HG03159 (cell line): ENCODE measurements at regions not wholly inside any gene's neighbourhood (a gene's known extent, or its start where the extent isn't known, plus 50 kb on each side); places are given as distances from the start of the nearest gene placed in this dataset.

Experiments used
- ATAC-seq: cut with Tn5 transposase; IDR thresholded peaks from one replicate; pipeline ENCODE4 v1.9.1; 2021; ENCODE audit warnings: mild to moderate bottlenecking, moderate library complexity; ENCODE audit not compliant: unreplicated experiment

DNA sequence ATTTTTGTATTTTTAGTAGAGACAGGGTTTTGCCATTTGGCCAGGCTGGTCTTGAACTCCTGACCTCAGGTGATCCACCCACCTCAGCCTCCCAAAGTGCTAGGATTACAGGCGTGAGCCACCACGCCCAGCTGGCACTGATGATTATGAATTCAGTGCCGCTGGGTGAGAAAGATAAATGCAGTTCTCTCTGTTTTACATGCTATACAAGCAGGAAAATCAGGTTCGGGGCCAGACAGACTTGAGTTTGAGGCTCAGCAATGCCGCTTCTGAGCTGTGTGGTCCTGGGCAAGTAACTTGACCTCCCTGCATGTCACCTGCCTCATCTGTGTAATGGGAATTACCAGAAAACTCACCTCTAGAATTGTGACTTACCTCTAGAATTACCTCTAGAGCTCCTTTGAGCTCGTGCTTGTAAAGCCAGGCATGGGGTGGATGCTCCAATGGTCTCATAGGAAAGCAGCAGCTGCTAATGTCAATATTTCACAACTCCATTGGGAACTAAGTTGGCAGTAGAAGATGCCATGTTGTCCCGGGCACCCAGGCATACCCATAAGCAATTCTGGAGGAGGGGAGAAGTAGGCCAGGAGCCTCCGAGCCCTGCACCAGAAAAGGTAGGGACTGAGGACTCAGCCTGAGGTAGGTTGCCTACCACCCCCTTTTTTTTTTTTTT lies 119.8 kb upstream of the SLC25A33 start:
- no peak for ATAC-seq

GRCh38 chr1:9420835-9421532 lies 118.3 kb upstream of the SLC25A33 start:
- ATAC-seq: no peak

DNA sequence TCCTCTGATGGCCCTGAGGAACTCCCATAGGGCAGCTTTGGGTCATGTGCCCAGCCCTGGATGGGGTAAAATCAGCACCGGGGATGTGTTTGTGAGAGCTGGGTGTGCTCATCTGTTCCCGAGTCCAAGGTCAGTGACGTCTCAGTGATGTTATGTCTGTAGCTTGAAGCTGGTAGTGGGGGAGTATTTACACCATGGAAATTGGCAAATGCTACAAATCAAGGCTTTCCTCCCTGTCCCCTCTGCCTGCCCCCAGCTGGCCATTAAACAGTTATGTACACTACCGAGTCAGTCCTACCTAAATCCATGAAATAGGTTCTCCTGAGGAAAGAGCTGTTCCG lies 117.8 kb upstream of the SLC25A33 start:
- ATAC-seq: no peak

GRCh38 chr1:9422321-9422720 lies 116.9 kb upstream of the SLC25A33 start:
- no peak for ATAC-seq

GRCh38 chr1:9422911-9423505 lies 116.3 kb upstream of the SLC25A33 start:
- no peak for ATAC-seq

- ATAC-seq: no peak
Observed at GRCh38 chr1:9424261-9424660, 115.0 kb upstream of the SLC25A33 start.

DNA sequence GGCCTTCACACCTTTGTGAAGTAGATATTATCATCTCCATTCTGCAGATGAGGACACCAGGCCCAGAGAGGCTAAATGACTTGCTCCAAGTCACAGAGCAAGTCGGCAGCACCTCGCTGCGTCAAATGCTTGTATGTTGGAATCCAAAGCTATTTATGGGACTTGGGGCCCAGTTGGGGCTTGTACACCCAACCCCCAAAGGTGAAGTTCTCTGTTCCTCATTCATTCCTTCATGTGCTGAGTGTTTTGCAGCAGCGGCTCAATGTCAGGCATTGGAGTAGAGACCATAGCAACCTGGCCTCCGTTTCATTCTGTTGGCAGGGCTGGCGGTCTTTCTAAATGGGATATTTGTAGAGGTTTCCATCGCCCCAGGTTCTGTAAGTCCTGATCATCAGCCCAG lies 113.4 kb upstream of the SLC25A33 start:
- peak; percentile 15 for ATAC-seq

GRCh38 chr1:9426291-9426711 lies 113.0 kb upstream of the SLC25A33 start:
- peak; percentile 61 for ATAC-seq

DNA sequence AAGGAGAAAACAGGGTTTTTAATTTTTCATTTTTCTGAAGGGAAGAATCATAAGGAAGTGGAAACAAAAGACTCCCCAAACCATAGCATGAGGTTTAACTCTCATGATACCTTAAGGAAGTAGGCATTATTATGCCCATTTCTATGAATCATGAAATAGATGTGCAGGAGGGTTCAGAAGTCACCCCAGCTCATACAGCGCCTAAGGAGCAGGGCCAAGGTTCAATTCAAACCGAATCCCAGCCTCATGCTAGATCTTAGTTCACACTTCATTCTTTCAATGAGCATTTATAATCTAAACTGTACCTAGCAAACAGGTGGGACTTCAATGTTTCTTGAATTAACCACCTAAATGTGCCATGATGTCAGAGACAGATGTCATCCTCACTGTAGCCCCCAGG lies 111.9 kb upstream of the SLC25A33 start:
- no peak for ATAC-seq

DNA sequence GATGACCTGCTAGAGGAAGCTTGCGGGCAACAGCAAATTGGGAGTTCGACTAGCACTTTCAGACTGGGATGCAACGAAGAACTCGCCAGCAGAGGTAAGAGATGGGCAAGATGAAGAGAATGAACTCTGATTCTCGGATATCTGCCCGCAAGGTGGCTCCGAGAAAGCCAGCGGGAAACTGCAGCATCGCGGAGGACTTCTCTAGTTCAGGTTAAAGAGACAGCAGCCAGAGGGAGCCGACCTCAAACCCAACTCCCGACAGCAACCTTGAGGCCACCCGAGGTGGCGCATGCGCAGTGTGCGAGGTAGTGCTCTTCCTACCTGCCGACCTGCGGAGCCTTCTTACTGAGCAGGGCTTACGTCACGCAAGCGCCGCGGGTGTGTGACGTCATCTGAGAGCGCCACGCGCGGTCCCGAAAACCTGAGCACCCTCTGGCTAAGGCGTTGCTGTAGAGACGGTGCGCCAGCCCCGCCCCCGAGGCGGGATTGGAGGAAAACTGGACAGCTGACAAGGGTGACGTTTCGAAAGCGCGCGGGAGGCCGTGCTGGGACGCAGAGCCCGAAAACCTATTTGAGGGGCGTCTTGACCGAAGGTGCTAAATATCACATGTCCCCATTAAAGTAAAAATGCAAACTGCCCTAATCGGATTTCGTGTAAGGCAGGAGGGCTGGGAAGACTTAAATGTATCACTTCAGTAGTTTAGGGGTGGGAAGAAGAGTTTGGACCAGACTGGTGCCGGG lies 110.5 kb upstream of the SLC25A33 start:
- peak; percentile 63 for ATAC-seq

- no peak for ATAC-seq
Observed at GRCh38 chr1:9429342-9429711, 109.9 kb upstream of the SLC25A33 start.

- ATAC-seq: no peak
Observed at GRCh38 chr1:9434247-9435152, 104.8 kb upstream of the SLC25A33 start.

DNA sequence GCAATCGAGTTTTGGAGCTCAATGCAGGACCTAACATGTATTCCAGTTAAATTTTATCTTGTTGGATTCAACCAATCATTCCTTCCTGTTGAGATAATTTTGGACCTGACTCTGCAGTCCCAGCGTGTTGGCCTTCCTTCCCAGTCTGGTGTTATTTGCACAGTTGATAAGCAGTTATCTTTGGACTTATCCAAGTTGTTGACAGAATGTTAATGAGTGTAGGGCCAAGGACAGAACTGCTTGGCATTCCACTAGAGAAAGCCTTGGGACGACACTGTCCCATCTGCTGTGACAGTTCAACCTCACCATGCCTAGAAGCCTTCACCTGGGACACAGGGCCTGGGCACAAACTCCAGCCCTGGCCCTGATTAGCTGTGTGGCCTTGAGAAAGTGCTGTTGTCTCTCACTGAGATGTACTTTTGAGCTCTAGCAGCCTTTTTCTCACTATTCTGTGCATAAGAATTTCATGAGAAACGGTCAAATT lies 104.1 kb upstream of the SLC25A33 start:
- no peak for ATAC-seq

DNA sequence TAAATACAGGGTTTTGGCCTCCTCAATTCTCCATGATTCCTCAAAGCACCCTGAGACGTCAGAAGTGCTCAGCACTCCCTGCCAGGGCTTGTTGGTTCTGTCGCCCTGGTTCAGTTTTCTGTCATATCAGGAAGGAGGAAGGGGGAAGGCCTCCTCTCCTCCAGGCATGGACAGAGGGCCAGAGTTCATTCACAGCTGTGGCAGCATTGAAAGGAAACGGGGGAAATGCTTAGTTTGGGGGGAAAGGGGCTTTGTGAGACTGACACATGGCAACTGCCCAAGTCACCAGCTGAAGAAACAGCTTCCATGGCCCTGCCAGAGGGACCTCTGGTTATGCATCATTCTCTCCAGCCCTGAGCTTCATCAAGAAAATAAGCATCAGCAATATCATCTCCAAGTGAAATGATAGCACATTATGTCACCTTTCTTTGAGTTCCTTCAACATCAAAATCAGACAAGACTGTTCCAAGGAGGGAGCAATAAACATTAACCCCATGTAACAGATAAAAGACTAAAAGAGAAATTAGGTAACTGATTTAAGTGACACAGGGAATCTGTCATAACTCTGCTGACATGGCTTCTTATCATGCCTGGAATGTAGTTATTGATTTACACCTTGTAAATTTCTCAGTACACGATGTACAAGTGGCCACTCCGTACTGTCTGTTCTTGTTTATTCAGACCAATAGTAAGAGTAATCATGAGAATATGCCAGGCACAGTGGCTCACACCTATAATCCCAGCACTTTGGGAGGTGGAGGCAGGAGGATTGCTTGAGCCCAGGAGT lies 103.2 kb upstream of the SLC25A33 start:
- ATAC-seq: no peak

DNA sequence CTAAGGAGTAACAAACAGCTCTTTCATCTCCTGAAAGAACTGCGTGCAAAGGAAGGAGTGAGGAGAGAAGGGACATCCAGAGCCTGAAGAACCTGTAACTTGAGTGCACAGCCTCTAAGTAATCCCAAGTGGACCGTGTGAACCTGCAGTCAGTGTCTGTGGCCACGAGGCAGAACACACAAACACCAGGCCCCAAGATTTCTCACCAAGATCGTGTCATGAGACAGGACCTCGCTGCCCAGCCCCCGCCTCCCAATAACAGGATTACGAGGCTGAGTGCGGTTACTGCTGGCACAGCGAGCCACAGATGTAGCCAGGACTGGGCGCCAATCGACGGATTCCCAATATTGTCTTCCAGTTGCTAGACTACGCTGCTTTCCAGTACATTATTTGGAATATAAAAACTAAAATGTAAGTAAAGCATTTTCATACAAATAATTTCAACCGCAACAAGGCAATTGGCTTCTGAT lies 101.3 kb upstream of the SLC25A33 start:
- ATAC-seq: no peak

- no peak for ATAC-seq
Observed at GRCh38 chr1:9438431-9439073, 100.7 kb upstream of the SLC25A33 start.

DNA sequence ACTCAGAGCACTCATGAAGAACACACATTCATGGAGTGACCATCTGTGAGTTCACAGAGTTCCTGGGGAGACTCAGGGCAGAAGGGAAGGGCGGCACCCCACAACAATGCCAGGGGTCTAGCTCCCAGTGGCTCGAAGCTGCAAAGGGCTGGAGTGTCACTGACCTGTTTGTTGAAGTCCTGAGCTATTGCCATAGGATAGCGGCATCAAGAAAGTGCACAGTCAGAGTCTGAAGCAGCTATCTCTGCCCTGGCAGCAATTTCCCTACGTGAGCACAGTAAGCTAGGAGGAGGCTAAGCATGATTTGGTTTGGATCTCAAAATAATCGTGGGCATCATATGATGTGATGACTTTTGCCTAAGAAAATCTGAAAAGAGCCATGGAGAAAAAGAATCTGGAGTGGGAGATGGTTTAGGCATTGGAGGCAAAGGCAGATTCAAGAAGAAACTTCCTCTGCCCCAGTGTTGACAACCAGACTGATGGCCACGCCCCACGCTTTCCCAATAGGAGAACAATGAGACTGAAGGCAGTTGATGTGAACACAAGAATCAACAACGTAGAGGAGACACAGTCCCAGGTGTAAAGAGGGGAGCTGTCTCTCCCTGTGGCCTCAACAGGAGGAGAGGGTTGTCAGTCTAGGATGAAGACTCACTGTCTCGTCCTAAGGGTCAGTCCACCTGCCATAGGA lies 100.0 kb upstream of the SLC25A33 start:
- ATAC-seq: no peak

DNA sequence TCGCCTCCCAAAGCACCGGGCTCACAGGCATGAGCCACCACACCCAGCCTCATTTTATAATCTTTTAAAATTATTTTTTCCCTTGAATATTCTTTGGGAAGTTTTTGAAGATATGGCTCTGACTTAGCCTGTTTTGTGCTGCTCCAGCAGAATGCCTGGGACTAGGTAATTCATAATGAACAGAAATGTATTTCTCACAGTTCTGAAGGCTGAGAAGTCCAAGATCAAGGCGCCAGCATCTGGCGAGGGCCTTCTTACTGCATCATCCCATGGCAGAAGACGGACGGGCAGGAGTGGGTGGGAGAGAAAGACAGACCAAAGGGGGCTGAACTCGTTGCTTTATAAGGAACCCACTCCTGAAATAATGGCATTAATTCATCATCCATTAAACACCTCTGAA lies 99.0 kb upstream of the SLC25A33 start:
- ATAC-seq: no peak

GRCh38 chr1:9440763-9441194 lies 98.5 kb upstream of the SLC25A33 start:
- no peak for ATAC-seq
